ENCODE measurements at regions not wholly inside any gene's neighbourhood (a gene's known extent, or its start where the extent isn't known, plus 50 kb on each side); places are given as distances from the start of the nearest gene placed in this dataset.

DNA sequence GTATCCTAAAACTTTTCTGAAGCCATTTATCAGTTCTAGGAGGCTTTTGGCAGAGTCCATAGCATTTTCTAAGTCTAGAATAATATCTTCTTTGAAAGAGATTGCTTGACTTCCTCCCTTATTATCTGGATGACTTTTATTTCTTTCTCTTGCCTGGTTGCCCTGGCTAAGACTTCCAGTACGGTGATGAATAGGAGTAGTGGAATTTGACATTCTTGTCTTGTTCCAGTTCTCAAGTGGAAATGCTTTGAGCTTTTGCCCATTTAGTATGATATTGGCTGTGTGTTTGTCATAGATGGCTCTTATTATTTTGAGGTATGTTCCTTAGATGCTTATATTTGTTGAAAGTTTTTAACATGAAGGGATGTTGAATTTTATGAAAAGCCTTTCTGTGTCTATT, 1647.9 kb downstream of the PLA2G4A start:
- no peak for DNase-seq (ENCODE audit: extremely low read depth, insufficient read length)

GRCh38 chr1:188489336-188490112, 1660.8 kb downstream of the PLA2G4A start:
- Histone ChIP-seq H3K4me3 (replicated peaks; ENCODE audit: low read depth, low read length) (no peak overlapping the region), H3K27me3 (replicated peaks; ENCODE audit: control insufficient read depth, insufficient read depth, low read length) (no peaks in the 10 kb centered on the region), H3K36me3 (ENCODE audit: control insufficient read depth, insufficient read depth, low read length) (no peaks in the 10 kb centered on the region)
- no peak for DNase-seq (ENCODE audit: extremely low read depth, insufficient read length)
- TF ChIP-seq CTCF (IDR thresholded peaks at IDR 0.05; ENCODE audit: insufficient read depth, low read length, poor library complexity, severe bottlenecking), result no peak

More for the DNA sequence above, 1647.9 kb downstream of the PLA2G4A start:
- no peak for TF ChIP-seq CTCF (IDR thresholded peaks at IDR 0.05; ENCODE audit: insufficient read depth, low read length, poor library complexity, severe bottlenecking)
- no peak overlapping the region for H3K4me3 ChIP-seq (replicated peaks; ENCODE audit: low read depth, low read length)
- no peaks in the 10 kb centered on the region for H3K27me3 ChIP-seq (replicated peaks; ENCODE audit: control insufficient read depth, insufficient read depth, low read length)
- H3K36me3 ChIP-seq (ENCODE audit: control insufficient read depth, insufficient read depth, low read length), result no peaks in the 10 kb centered on the region

GRCh38 chr1:188496506-188496905, 1667.8 kb downstream of the PLA2G4A start:
- no peak overlapping the region for H3K4me3 ChIP-seq (replicated peaks; ENCODE audit: low read depth, low read length)
- no peak for DNase-seq (ENCODE audit: extremely low read depth, insufficient read length)

GRCh38 chr1:188497020-188497419, 1668.3 kb downstream of the PLA2G4A start:
- DNase-seq (ENCODE audit: extremely low read depth, insufficient read length), result no peak
- no peak for TF ChIP-seq CTCF (IDR thresholded peaks at IDR 0.05; ENCODE audit: insufficient read depth, low read length, poor library complexity, severe bottlenecking)
- Histone ChIP-seq H3K4me3 (replicated peaks; ENCODE audit: low read depth, low read length) (no peak overlapping the region), H3K27me3 (replicated peaks; ENCODE audit: control insufficient read depth, insufficient read depth, low read length) (no peaks in the 10 kb centered on the region), H3K36me3 (ENCODE audit: control insufficient read depth, insufficient read depth, low read length) (no peaks in the 10 kb centered on the region)

More at GRCh38 chr1:188496506-188496905, 1667.8 kb downstream of the PLA2G4A start:
- H3K36me3 ChIP-seq (ENCODE audit: control insufficient read depth, insufficient read depth, low read length), result no peaks in the 10 kb centered on the region
- TF ChIP-seq CTCF (IDR thresholded peaks at IDR 0.05; ENCODE audit: insufficient read depth, low read length, poor library complexity, severe bottlenecking), result no peak
- no peaks in the 10 kb centered on the region for H3K27me3 ChIP-seq (replicated peaks; ENCODE audit: control insufficient read depth, insufficient read depth, low read length)

GRCh38 chr1:188499690-188500089, 1670.9 kb downstream of the PLA2G4A start:
- Histone ChIP-seq H3K36me3 (ENCODE audit: control insufficient read depth, insufficient read depth, low read length) (no peaks in the 10 kb centered on the region), H3K4me3 (replicated peaks; ENCODE audit: low read depth, low read length) (no peak overlapping the region), H3K27me3 (replicated peaks; ENCODE audit: control insufficient read depth, insufficient read depth, low read length) (no peaks in the 10 kb centered on the region)
- no peak for TF ChIP-seq CTCF (IDR thresholded peaks at IDR 0.05; ENCODE audit: insufficient read depth, low read length, poor library complexity, severe bottlenecking)
- no peak for DNase-seq (ENCODE audit: extremely low read depth, insufficient read length)

Measured in GM06990 (cell line).